ENCODE measurements at regions not wholly inside any gene's neighbourhood (a gene's known extent, or its start where the extent isn't known, plus 50 kb on each side); places are given as distances from the start of the nearest gene placed in this dataset.

GRCh38 chr5:68047035-68047434 is 168.5 kb upstream of the PIK3R1 start:
- H3K27me3 Mint-ChIP-seq, result peaks cover 2 to 21% (median 14%) of the 10 kb centered on the region in 5 donors
- H3K9me3 Mint-ChIP-seq, result peaks cover 4 to 23% (median 12%) of the 10 kb centered on the region in 11 donors
- Histone ChIP-seq H3K4me3 (ENCODE audit: low read length) (no peak overlapping the region), H3K27ac (ENCODE audit: low read depth, low read length) (no peak overlapping the region), H3K27me3 (ENCODE audit: control insufficient read depth in 2 of 2, insufficient read depth in 2 of 2, low read length in 2 of 2) (no peaks in the 10 kb centered on the region), H3K36me3 (ENCODE audit: control insufficient read depth in 2 of 3, insufficient read depth in 3 of 3, low read length in 3 of 3) (no peaks in the 10 kb centered on the region), H3K9me3 (ENCODE audit: control insufficient read depth in 2 of 3, low read length in 3 of 3) (no peaks in the 10 kb centered on the region), H3K4me1 (ENCODE audit: control insufficient read depth in 2 of 2, insufficient read depth in 2 of 2, low read length in 2 of 2) (no peaks in the 10 kb centered on the region)
- POLR2A ChIA-PET, result no interaction called here
- intact Hi-C loops (cut with micrococcal nuclease), result no loop called here
- H3K36me3 Mint-ChIP-seq, result peaks cover 0 to 4% (median 0%) of the 10 kb centered on the region in 5 donors
- H3K27ac Mint-ChIP-seq, result no peak overlapping the region
- ATAC-seq, result no peak
- peaks cover 0 to 2% (median 0%) of the 10 kb centered on the region in 7 donors for H3K4me1 Mint-ChIP-seq
- H3K4me3 Mint-ChIP-seq, result no peak overlapping the region
- CTCF ChIA-PET, result no interaction called here
- no peak for DNase-seq

- DNase-seq (no peak), ATAC-seq (peak; percentile 64)
- Mint-ChIP-seq H3K4me3 (no peak overlapping the region), H3K27me3 (peaks cover 2 to 21% (median 11%) of the 10 kb centered on the region in 5 donors), H3K4me1 (peaks cover 0 to 2% (median 0%) of the 10 kb centered on the region in 7 donors), H3K36me3 (peaks cover 0 to 4% (median 0%) of the 10 kb centered on the region in 5 donors), H3K27ac (no peak overlapping the region), H3K9me3 (peaks cover 4 to 23% (median 12%) of the 10 kb centered on the region in 11 donors)
- H3K36me3 ChIP-seq (ENCODE audit: control insufficient read depth in 2 of 3, insufficient read depth in 3 of 3, low read length in 3 of 3), result no peaks in the 10 kb centered on the region
- intact Hi-C loops (cut with micrococcal nuclease), result no loop called here
- no peaks in the 10 kb centered on the region for H3K4me1 ChIP-seq (ENCODE audit: control insufficient read depth in 2 of 2, insufficient read depth in 2 of 2, low read length in 2 of 2)
- no peak overlapping the region for H3K27ac ChIP-seq (ENCODE audit: low read depth, low read length)
- ChIA-PET POLR2A (no interaction called here), CTCF (no interaction called here)
- no peaks in the 10 kb centered on the region for H3K27me3 ChIP-seq (ENCODE audit: control insufficient read depth in 2 of 2, insufficient read depth in 2 of 2, low read length in 2 of 2)
- no peak overlapping the region for H3K4me3 ChIP-seq (ENCODE audit: low read length)
- H3K9me3 ChIP-seq (ENCODE audit: control insufficient read depth in 2 of 3, low read length in 3 of 3), result no peaks in the 10 kb centered on the region
These were observed 169.1 kb upstream of the PIK3R1 start for GRCh38 chr5:68046445-68046844.

- Histone ChIP-seq H3K27me3 (ENCODE audit: control insufficient read depth in 2 of 2, insufficient read depth in 2 of 2, low read length in 2 of 2) (no peaks in the 10 kb centered on the region), H3K4me3 (ENCODE audit: low read length) (no peak overlapping the region), H3K36me3 (ENCODE audit: control insufficient read depth in 2 of 3, insufficient read depth in 3 of 3, low read length in 3 of 3) (no peaks in the 10 kb centered on the region), H3K4me1 (ENCODE audit: control insufficient read depth in 2 of 2, insufficient read depth in 2 of 2, low read length in 2 of 2) (no peaks in the 10 kb centered on the region), H3K27ac (ENCODE audit: low read depth, low read length) (no peak overlapping the region), H3K9me3 (ENCODE audit: control insufficient read depth in 2 of 3, low read length in 3 of 3) (no peaks in the 10 kb centered on the region)
- Mint-ChIP-seq H3K27me3 (peaks cover 0 to 7% (median 0%) of the 10 kb centered on the region in 5 donors), H3K27ac (no peak overlapping the region), H3K9me3 (peaks cover 0 to 3% (median 0%) of the 10 kb centered on the region in 11 donors), H3K4me3 (no peak overlapping the region), H3K4me1 (no peaks in the 10 kb centered on the region), H3K36me3 (no peaks in the 10 kb centered on the region)
- ATAC-seq, result peak; percentile 60
- POLR2A ChIA-PET, result no interaction called here
- intact Hi-C loops (cut with micrococcal nuclease), result no loop called here
- DNase-seq, result no peak
- CTCF ChIA-PET, result no interaction called here
These were observed 174.3 kb upstream of the PIK3R1 start for GRCh38 chr5:68041293-68041692.

GRCh38 chr5:68037546-68037945 is 178.0 kb upstream of the PIK3R1 start:
- Histone ChIP-seq H3K27me3 (ENCODE audit: control insufficient read depth in 2 of 2, insufficient read depth in 2 of 2, low read length in 2 of 2) (no peaks in the 10 kb centered on the region), H3K4me1 (ENCODE audit: control insufficient read depth in 2 of 2, insufficient read depth in 2 of 2, low read length in 2 of 2) (no peaks in the 10 kb centered on the region), H3K4me3 (ENCODE audit: low read length) (no peak overlapping the region), H3K36me3 (ENCODE audit: control insufficient read depth in 2 of 3, insufficient read depth in 3 of 3, low read length in 3 of 3) (no peaks in the 10 kb centered on the region), H3K9me3 (ENCODE audit: control insufficient read depth in 2 of 3, low read length in 3 of 3) (no peaks in the 10 kb centered on the region), H3K27ac (ENCODE audit: low read depth, low read length) (no peak overlapping the region)
- ChIA-PET POLR2A (no interaction called here), CTCF (no interaction called here)
- intact Hi-C loops (cut with micrococcal nuclease), result no loop called here
- DNase-seq (no peak), ATAC-seq (no peak)
- peaks cover 0 to 7% (median 0%) of the 10 kb centered on the region in 5 donors for H3K27me3 Mint-ChIP-seq
- H3K9me3 Mint-ChIP-seq, result no peaks in the 10 kb centered on the region
- no peaks in the 10 kb centered on the region for H3K36me3 Mint-ChIP-seq
- H3K4me1 Mint-ChIP-seq, result no peaks in the 10 kb centered on the region
- no peak overlapping the region for H3K27ac Mint-ChIP-seq
- no peak overlapping the region for H3K4me3 Mint-ChIP-seq

GRCh38 chr5:68033961-68034571 is 181.5 kb upstream of the PIK3R1 start:
- DNase-seq (no peak), ATAC-seq (no peak)
- H3K27ac ChIP-seq (ENCODE audit: low read depth, low read length), result no peak overlapping the region
- H3K36me3 Mint-ChIP-seq, result no peaks in the 10 kb centered on the region
- no peaks in the 10 kb centered on the region for H3K4me1 Mint-ChIP-seq
- H3K36me3 ChIP-seq (ENCODE audit: control insufficient read depth in 2 of 3, insufficient read depth in 3 of 3, low read length in 3 of 3), result no peaks in the 10 kb centered on the region
- no peaks in the 10 kb centered on the region for H3K27me3 ChIP-seq (ENCODE audit: control insufficient read depth in 2 of 2, insufficient read depth in 2 of 2, low read length in 2 of 2)
- H3K4me3 ChIP-seq (ENCODE audit: low read length), result no peak overlapping the region
- H3K4me3 Mint-ChIP-seq, result no peak overlapping the region
- no peak overlapping the region for H3K27ac Mint-ChIP-seq
- no peaks in the 10 kb centered on the region for H3K4me1 ChIP-seq (ENCODE audit: control insufficient read depth in 2 of 2, insufficient read depth in 2 of 2, low read length in 2 of 2)
- ChIA-PET POLR2A (no interaction called here), CTCF (no interaction called here)
- peaks cover 0 to 3% (median 0%) of the 10 kb centered on the region in 5 donors for H3K27me3 Mint-ChIP-seq
- H3K9me3 ChIP-seq (ENCODE audit: control insufficient read depth in 2 of 3, low read length in 3 of 3), result no peaks in the 10 kb centered on the region
- no peaks in the 10 kb centered on the region for H3K9me3 Mint-ChIP-seq
- intact Hi-C loops (cut with micrococcal nuclease), result no loop called here

GRCh38 chr5:68033029-68033428 is 182.5 kb upstream of the PIK3R1 start:
- Mint-ChIP-seq H3K36me3 (no peaks in the 10 kb centered on the region), H3K4me3 (no peak overlapping the region), H3K27ac (no peak overlapping the region), H3K4me1 (no peaks in the 10 kb centered on the region), H3K9me3 (no peaks in the 10 kb centered on the region), H3K27me3 (peaks cover 0 to 3% (median 0%) of the 10 kb centered on the region in 5 donors)
- ChIA-PET POLR2A (interaction anchor here (0.6 kb wide), 1 partner anchor 16 kb away, joined by 3 read pairs; no protein-coding TSS in a partner anchor), CTCF (no interaction called here)
- intact Hi-C loops (cut with micrococcal nuclease), result no loop called here
- DNase-seq (no peak), ATAC-seq (no peak)
- no peaks in the 10 kb centered on the region for H3K4me1 ChIP-seq (ENCODE audit: control insufficient read depth in 2 of 2, insufficient read depth in 2 of 2, low read length in 2 of 2)
- H3K9me3 ChIP-seq (ENCODE audit: control insufficient read depth in 2 of 3, low read length in 3 of 3), result no peaks in the 10 kb centered on the region
- no peaks in the 10 kb centered on the region for H3K36me3 ChIP-seq (ENCODE audit: control insufficient read depth in 2 of 3, insufficient read depth in 3 of 3, low read length in 3 of 3)
- no peak overlapping the region for H3K4me3 ChIP-seq (ENCODE audit: low read length)
- no peak overlapping the region for H3K27ac ChIP-seq (ENCODE audit: low read depth, low read length)
- H3K27me3 ChIP-seq (ENCODE audit: control insufficient read depth in 2 of 2, insufficient read depth in 2 of 2, low read length in 2 of 2), result no peaks in the 10 kb centered on the region

- no peak overlapping the region for H3K4me3 Mint-ChIP-seq
- DNase-seq, result no peak
- Histone ChIP-seq H3K36me3 (ENCODE audit: control insufficient read depth in 2 of 3, insufficient read depth in 3 of 3, low read length in 3 of 3) (no peaks in the 10 kb centered on the region), H3K27me3 (ENCODE audit: control insufficient read depth in 2 of 2, insufficient read depth in 2 of 2, low read length in 2 of 2) (no peaks in the 10 kb centered on the region), H3K27ac (ENCODE audit: low read depth, low read length) (no peak overlapping the region), H3K4me3 (ENCODE audit: low read length) (no peak overlapping the region), H3K4me1 (ENCODE audit: control insufficient read depth in 2 of 2, insufficient read depth in 2 of 2, low read length in 2 of 2) (no peaks in the 10 kb centered on the region), H3K9me3 (ENCODE audit: control insufficient read depth in 2 of 3, low read length in 3 of 3) (no peaks in the 10 kb centered on the region)
- no peaks in the 10 kb centered on the region for H3K36me3 Mint-ChIP-seq
- no peaks in the 10 kb centered on the region for H3K9me3 Mint-ChIP-seq
- POLR2A ChIA-PET, result interaction anchor here (0.6 kb wide), 1 partner anchor 17 kb away, joined by 3 read pairs; no protein-coding TSS in a partner anchor
- ATAC-seq, result no peak
- no peaks in the 10 kb centered on the region for H3K4me1 Mint-ChIP-seq
- H3K27ac Mint-ChIP-seq, result no peak overlapping the region
- H3K27me3 Mint-ChIP-seq, result peaks cover 0 to 3% (median 0%) of the 10 kb centered on the region in 5 donors
- CTCF ChIA-PET, result interaction anchor here (0.6 kb wide), 1 partner anchor 27 kb away, joined by 3 read pairs; no protein-coding TSS in a partner anchor
- intact Hi-C loops (cut with micrococcal nuclease), result no loop called here
These were observed 183.3 kb upstream of the PIK3R1 start for GRCh38 chr5:68032216-68032762.
